Adrenal gland (tissue), 9 donors: ENCODE measurements at regions not wholly inside any gene's neighbourhood (a gene's known extent, or its start where the extent isn't known, plus 50 kb on each side); places are given as distances from the start of the nearest gene placed in this dataset.
A peak's percentile ranks its signal among the peaks of the same experiment; 100 is the strongest.

Experiments used
- DNase-seq, 7 donors: peaks; one replicate each; pipeline ENCODE4 v3.0.0-alpha.2; 2019 to 2020
- H3K27ac ChIP-seq, 5 donors: fragments of 200-600 bp; sonication (generic) in 4 of 5; 1 replicate in 3 of 5; 2 replicates in 2 of 5; pipeline versions ENCODE4 v1.5.1 to v1.8.0; 2016 to 2020; ENCODE audit warnings: mild to moderate bottlenecking in 1 of 5
- H3K27me3 ChIP-seq: fragments of 200-600 bp; 2 replicates; pipeline ENCODE4 v1.8.0; 2021
- H3K36me3 ChIP-seq, 2 donors: fragments of 200-600 bp; replicated peaks in 1 of 2; 1 replicate in 1 of 2; 2 replicates in 1 of 2; pipeline versions ENCODE4 v1.5.1 to v1.8.0; 2018 to 2022
- H3K4me1 ChIP-seq, 2 donors: fragments of 200-600 bp; replicated peaks in 1 of 2; 1 replicate in 1 of 2; 2 replicates in 1 of 2; pipeline versions ENCODE4 v1.5.1 to v1.8.0; 2018 to 2021
- H3K4me3 ChIP-seq, 4 donors: fragments of 200-600 bp; sonication (generic) in 3 of 4; one replicate each; pipeline ENCODE4 v1.5.1; 2016 to 2018
- H3K9me3 ChIP-seq, 3 donors: fragments of 200-600 bp; sonication (generic) in 1 of 3; replicated peaks in 1 of 3; 1 replicate in 2 of 3; 2 replicates in 1 of 3; pipeline versions ENCODE4 v1.5.1 to v1.8.0; 2016 to 2021
- POLR2A ChIP-seq, 2 donors: fragments of 450-650 bp; IDR thresholded peaks; one replicate each; pipeline ENCODE4 v1.6.1; 2017; ENCODE audit warnings: antibody characterized with exemption in 2 of 2, mild to moderate bottlenecking in 2 of 2, moderate library complexity in 1 of 2
- WGBS, 4 donors: extraction: QIAGEN DNeasy Blood & Tissue Kit in 2 of 4; methylation state at CpG; one replicate each; pipeline versions ENCODE4 v1.1.5 to v1.1.7; 2013 to 2017; 5-methylcytosine and 5-hydroxymethylcytosine counted together
- intact Hi-C, 2 donors: fragments of 100-400 bp; cut with DNase I; formaldehyde crosslinking; loops; one replicate each; pipeline versions ENCODE4 v1.14.1 to v1.15.0; 2022 to 2023
- TF ChIP-seq, protein P1 (sequence below), 6 experiments: fragments of 450-650 bp in 4 of 6; fragments of 200-600 bp in 2 of 6; sonication (generic) in 1 of 6; IDR thresholded peaks; 1 replicate in 5 of 6; 2 replicates in 1 of 6; pipeline versions ENCODE4 v1.5.1 to v1.8.0; 2016 to 2021; ENCODE audit warnings: antibody characterized with exemption in 6 of 6, mild to moderate bottlenecking in 2 of 6, moderate library complexity in 1 of 6
- donor health status: healthy with polysubstance abuse.
- donor health status: Bipolar disorder and iron deficiency.
- donor health status: DM: yes; HTN: yes; CAD: no.
- donor health status: DM: no; HTN: no; CAD: no.
- donor health status: DM: no; HTN: no; CAD: no.

- no peaks in the 10 kb centered on the region for H3K9me3 ChIP-seq
- H3K27me3 ChIP-seq: no peaks in the 10 kb centered on the region
- no peak overlapping the region for H3K4me3 ChIP-seq
- WGBS, 4 donors: 69 to 78% (median 72%) methylated on average over 17 of the region's 17 CpGs
- TF ChIP-seq POLR2A (IDR thresholded peaks at IDR 0.05): no peak
- TF ChIP-seq, protein P1, sequence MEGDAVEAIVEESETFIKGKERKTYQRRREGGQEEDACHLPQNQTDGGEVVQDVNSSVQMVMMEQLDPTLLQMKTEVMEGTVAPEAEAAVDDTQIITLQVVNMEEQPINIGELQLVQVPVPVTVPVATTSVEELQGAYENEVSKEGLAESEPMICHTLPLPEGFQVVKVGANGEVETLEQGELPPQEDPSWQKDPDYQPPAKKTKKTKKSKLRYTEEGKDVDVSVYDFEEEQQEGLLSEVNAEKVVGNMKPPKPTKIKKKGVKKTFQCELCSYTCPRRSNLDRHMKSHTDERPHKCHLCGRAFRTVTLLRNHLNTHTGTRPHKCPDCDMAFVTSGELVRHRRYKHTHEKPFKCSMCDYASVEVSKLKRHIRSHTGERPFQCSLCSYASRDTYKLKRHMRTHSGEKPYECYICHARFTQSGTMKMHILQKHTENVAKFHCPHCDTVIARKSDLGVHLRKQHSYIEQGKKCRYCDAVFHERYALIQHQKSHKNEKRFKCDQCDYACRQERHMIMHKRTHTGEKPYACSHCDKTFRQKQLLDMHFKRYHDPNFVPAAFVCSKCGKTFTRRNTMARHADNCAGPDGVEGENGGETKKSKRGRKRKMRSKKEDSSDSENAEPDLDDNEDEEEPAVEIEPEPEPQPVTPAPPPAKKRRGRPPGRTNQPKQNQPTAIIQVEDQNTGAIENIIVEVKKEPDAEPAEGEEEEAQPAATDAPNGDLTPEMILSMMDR (IDR thresholded peaks at IDR 0.05): no peak
- no peak overlapping the region for H3K27ac ChIP-seq
- no peaks in the 10 kb centered on the region for H3K4me1 ChIP-seq
- H3K36me3 ChIP-seq: no peaks in the 10 kb centered on the region
- peak in 1 of 7 donors; percentile 70 for DNase-seq
- intact Hi-C loops: no loop called here
These were observed 219.6 kb downstream of the RAP2A start for GRCh38 chr13:97653443-97654140.

GRCh38 chr13:97654236-97654635 lies 220.3 kb downstream of the RAP2A start:
- peak in 1 of 7 donors; percentile 15 for DNase-seq
- no peaks in the 10 kb centered on the region for H3K36me3 ChIP-seq
- H3K27me3 ChIP-seq: no peaks in the 10 kb centered on the region
- H3K9me3 ChIP-seq: no peaks in the 10 kb centered on the region
- intact Hi-C loops: no loop called here
- TF ChIP-seq, protein P1 (IDR thresholded peaks at IDR 0.05): no peak
- TF ChIP-seq POLR2A (IDR thresholded peaks at IDR 0.05): no peak
- WGBS, 4 donors: 78 to 90% (median 82%) methylated on average over 5 of the region's 5 CpGs
- no peaks in the 10 kb centered on the region for H3K4me1 ChIP-seq
- H3K4me3 ChIP-seq: no peak overlapping the region
- no peak overlapping the region for H3K27ac ChIP-seq

- no peaks in the 10 kb centered on the region for H3K36me3 ChIP-seq
- no peaks in the 10 kb centered on the region for H3K4me1 ChIP-seq
- intact Hi-C loops: no loop called here
- no peak overlapping the region for H3K27ac ChIP-seq
- DNase-seq: peak in 1 of 7 donors; percentile 35
- H3K27me3 ChIP-seq: no peaks in the 10 kb centered on the region
- no peak overlapping the region for H3K4me3 ChIP-seq
- TF ChIP-seq POLR2A (IDR thresholded peaks at IDR 0.05): no peak
- TF ChIP-seq, protein P1 (IDR thresholded peaks at IDR 0.05): no peak
- H3K9me3 ChIP-seq: no peaks in the 10 kb centered on the region
These were observed 224.6 kb downstream of the RAP2A start for GRCh38 chr13:97658556-97658955.

GRCh38 chr13:97659602-97660001 lies 225.6 kb downstream of the RAP2A start:
- intact Hi-C loops: no loop called here
- H3K4me3 ChIP-seq: no peak overlapping the region
- peak in 6 of 7 donors; percentile 23 to 66 (median 34) for DNase-seq
- 40 to 67% (median 47%) methylated on average over 1 to 4 of the region's 4 CpGs for WGBS, 4 donors
- no peaks in the 10 kb centered on the region for H3K9me3 ChIP-seq
- no peaks in the 10 kb centered on the region for H3K36me3 ChIP-seq
- H3K27ac ChIP-seq: no peak overlapping the region
- TF ChIP-seq POLR2A (IDR thresholded peaks at IDR 0.05): no peak
- TF ChIP-seq, protein P1 (IDR thresholded peaks at IDR 0.05): peak; percentile 12 to 52 (median 42)
- no peaks in the 10 kb centered on the region for H3K4me1 ChIP-seq
- H3K27me3 ChIP-seq: no peaks in the 10 kb centered on the region
